SK-N-SH treated with all-trans-retinoic acid at 6 μM for 48 hours (cell line): ENCODE measurements at regions not wholly inside any gene's neighbourhood (a gene's known extent, or its start where the extent isn't known, plus 50 kb on each side); places are given as distances from the start of the nearest gene placed in this dataset.

Experiments
- ATAC-seq: fragments of 200-7000 bp; cut with Tn5 transposase; 3 replicates; pipeline ENCODE4 v1.9.1; 2020; ENCODE audit warnings: mild to moderate bottlenecking, moderate library complexity
- BACH2 ChIP-seq: fragments of 250-450 bp; sonication (Bioruptor Pico); IDR thresholded peaks from 2 replicates; pipeline ENCODE4 v1.9.0; 2021; ENCODE audit warnings: mild to moderate bottlenecking, borderline replicate concordance
- CREB5 ChIP-seq: fragments of 250-450 bp; sonication (Bioruptor Pico); IDR thresholded peaks from 2 replicates; pipeline ENCODE4 v1.5.1; 2020; ENCODE audit warnings: low read depth, mild to moderate bottlenecking, moderate library complexity
- CSDC2 ChIP-seq: fragments of 250-450 bp; sonication (Bioruptor Pico); IDR thresholded peaks from 2 replicates; pipeline ENCODE4 v1.5.0; 2020; ENCODE audit warnings: mild to moderate bottlenecking, moderate library complexity
- CSRNP3 ChIP-seq: fragments of 250-450 bp; sonication (Bioruptor Pico); IDR thresholded peaks from 2 replicates; pipeline ENCODE4 v1.5.1; 2021; ENCODE audit warnings: mild to moderate bottlenecking, moderate library complexity
- ESRRG ChIP-seq: fragments of 250-450 bp; sonication (Bioruptor Pico); IDR thresholded peaks from 2 replicates; pipeline ENCODE4 v1.6.1; 2021; ENCODE audit warnings: mild to moderate bottlenecking
- GLIS3 ChIP-seq: fragments of 250-450 bp; sonication (Bioruptor Pico); IDR thresholded peaks from 2 replicates; pipeline ENCODE4 v1.5.0; 2020; ENCODE audit warnings: mild to moderate bottlenecking, moderate library complexity
- ISL1 ChIP-seq: fragments of 250-450 bp; sonication (Bioruptor Pico); IDR thresholded peaks from 2 replicates; pipeline ENCODE4 v2.1.2; 2022; ENCODE audit warnings: mild to moderate bottlenecking, moderate library complexity
- OSR1 ChIP-seq: fragments of 250-450 bp; sonication (Bioruptor Pico); IDR thresholded peaks from 2 replicates; pipeline ENCODE4 v1.8.0; 2022; ENCODE audit warnings: moderate library complexity, mild to moderate bottlenecking, inconsistent platforms
- PATZ1 ChIP-seq: fragments of 250-450 bp; sonication (Bioruptor Pico); IDR thresholded peaks from 2 replicates; pipeline ENCODE4 v1.8.0; 2020; ENCODE audit warnings: mild to moderate bottlenecking, moderate library complexity, borderline replicate concordance
- PPARA ChIP-seq: fragments of 250-450 bp; sonication (Bioruptor Pico); IDR thresholded peaks from 2 replicates; pipeline ENCODE4 v1.5.0; 2020; ENCODE audit warnings: mild to moderate bottlenecking, borderline replicate concordance
- RARB ChIP-seq: fragments of 250-450 bp; sonication (Bioruptor Pico); IDR thresholded peaks from 2 replicates; pipeline ENCODE4 v1.8.0; 2021; ENCODE audit warnings: mild to moderate bottlenecking, moderate library complexity
- SNAI2 ChIP-seq: fragments of 250-450 bp; sonication (Bioruptor Pico); IDR thresholded peaks from 2 replicates; pipeline ENCODE4 v1.5.0; 2020; ENCODE audit warnings: mild to moderate bottlenecking, moderate library complexity
- TCF4 ChIP-seq: fragments of 250-450 bp; sonication (Bioruptor Pico); IDR thresholded peaks from 2 replicates; pipeline ENCODE4 v1.8.0; 2021; ENCODE audit warnings: mild to moderate bottlenecking, moderate library complexity, borderline replicate concordance
- TOX ChIP-seq: fragments of 250-450 bp; sonication (Bioruptor Pico); IDR thresholded peaks from 2 replicates; pipeline ENCODE4 v1.8.0; 2021; ENCODE audit warnings: mild to moderate bottlenecking, moderate library complexity, borderline replicate concordance
- TSHZ2 ChIP-seq: fragments of 250-450 bp; sonication (Bioruptor Pico); IDR thresholded peaks from 2 replicates; pipeline ENCODE4 v1.5.0; 2020; ENCODE audit warnings: mild to moderate bottlenecking, moderate library complexity
- ZC3H10 ChIP-seq: fragments of 250-450 bp; sonication (Bioruptor Pico); IDR thresholded peaks from 2 replicates; pipeline ENCODE4 v1.5.1; 2021; ENCODE audit warnings: mild to moderate bottlenecking, moderate library complexity
- ZFP3 ChIP-seq: fragments of 250-450 bp; sonication (Bioruptor Pico); IDR thresholded peaks from 2 replicates; pipeline ENCODE4 v1.5.0; 2020; ENCODE audit warnings: mild to moderate bottlenecking, moderate library complexity
- ZFP30 ChIP-seq: fragments of 450-650 bp; formaldehyde crosslinking; IDR thresholded peaks from 2 replicates; pipeline ENCODE4 v1.5.0; 2022; ENCODE audit warnings: mild to moderate bottlenecking, moderate library complexity
- ZNF565 ChIP-seq: fragments of 450-650 bp; formaldehyde crosslinking; conservative IDR thresholded peaks from 2 replicates; pipeline ENCODE4 v1.5.0; 2020; ENCODE audit warnings: low read depth, mild to moderate bottlenecking, moderate library complexity
- ZNF70 ChIP-seq: fragments of 450-650 bp; formaldehyde crosslinking; IDR thresholded peaks from 2 replicates; pipeline ENCODE4 v1.5.0; 2020; ENCODE audit warnings: mild to moderate bottlenecking, moderate library complexity
- ZNF8 ChIP-seq: fragments of 450-650 bp; formaldehyde crosslinking; IDR thresholded peaks from 2 replicates; pipeline ENCODE4 v1.5.0; 2020; ENCODE audit warnings: mild to moderate bottlenecking, moderate library complexity
- TF ChIP-seq, protein P1 (sequence below): fragments of 250-450 bp; sonication (Bioruptor Pico); IDR thresholded peaks from 2 replicates; pipeline ENCODE4 v1.8.0; 2021; ENCODE audit warnings: low read depth, mild to moderate bottlenecking, moderate library complexity, borderline replicate concordance

- ATAC-seq = no peak
- TF ChIP-seq RARB (CRISPR knock-in tag) (no peak), TCF4 (CRISPR knock-in tag) (no peak), GLIS3 (no peak), ZFP3 (CRISPR knock-in tag) (no peak), SNAI2 (CRISPR knock-in tag) (no peak), CREB5 (no peak), ISL1 (CRISPR knock-in tag) (no peak), ZNF565 (CRISPR knock-in tag) (no peak), CSDC2 (CRISPR knock-in tag) (no peak), ZFP30 (CRISPR knock-in tag) (no peak), PATZ1 (no peak)
- TF ChIP-seq, all 23 proteins: peak for 0
Measured at GRCh38 chr6:88388589-88388988, 222.4 kb upstream of the CNR1 start.

DNA sequence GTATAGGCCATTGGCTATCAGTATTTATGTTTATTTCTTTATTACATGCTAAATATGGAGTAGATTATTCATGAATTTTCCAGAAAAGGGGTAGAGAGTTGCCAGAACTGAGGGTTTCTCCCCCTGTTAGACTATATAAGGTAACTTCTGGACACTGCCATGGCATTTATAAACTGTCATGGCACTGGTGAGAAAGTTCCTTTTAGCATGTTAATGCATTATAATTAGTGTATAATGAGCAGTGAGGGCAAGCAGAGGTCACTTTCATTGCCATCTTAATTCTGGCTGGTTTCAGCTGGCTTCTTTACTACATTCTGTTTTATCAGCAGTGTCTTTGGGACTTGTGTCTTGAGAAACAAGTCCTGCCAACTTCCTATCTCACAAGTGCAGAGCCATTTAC, 220.0 kb upstream of the CNR1 start:
- ATAC-seq = no peak
- no peak for TF ChIP-seq ISL1 (CRISPR knock-in tag)

- ATAC-seq = no peak
- TF ChIP-seq ZC3H10 (CRISPR knock-in tag) (no peak), BACH2 (CRISPR knock-in tag) (no peak), ZNF8 (CRISPR knock-in tag) (no peak), CSDC2 (CRISPR knock-in tag) (no peak), GLIS3 (no peak), ZFP30 (CRISPR knock-in tag) (no peak), ZNF565 (CRISPR knock-in tag) (no peak), ISL1 (CRISPR knock-in tag) (no peak), TSHZ2 (CRISPR knock-in tag) (no peak), TCF4 (CRISPR knock-in tag) (no peak)
Measured at GRCh38 chr6:88383183-88383582, 217.0 kb upstream of the CNR1 start.

- TF ChIP-seq TSHZ2 (CRISPR knock-in tag) (no peak), ESRRG (CRISPR knock-in tag) (no peak), CSRNP3 (no peak), BACH2 (CRISPR knock-in tag) (no peak), ZNF70 (no peak), ZNF8 (CRISPR knock-in tag) (no peak), ZFP3 (CRISPR knock-in tag) (no peak), PPARA (CRISPR knock-in tag) (no peak), GLIS3 (no peak), CSDC2 (CRISPR knock-in tag) (no peak), TOX (no peak), ZNF565 (CRISPR knock-in tag) (no peak), SNAI2 (CRISPR knock-in tag) (no peak), CREB5 (no peak), TCF4 (CRISPR knock-in tag) (no peak), OSR1 (no peak)
- TF ChIP-seq, protein P1, sequence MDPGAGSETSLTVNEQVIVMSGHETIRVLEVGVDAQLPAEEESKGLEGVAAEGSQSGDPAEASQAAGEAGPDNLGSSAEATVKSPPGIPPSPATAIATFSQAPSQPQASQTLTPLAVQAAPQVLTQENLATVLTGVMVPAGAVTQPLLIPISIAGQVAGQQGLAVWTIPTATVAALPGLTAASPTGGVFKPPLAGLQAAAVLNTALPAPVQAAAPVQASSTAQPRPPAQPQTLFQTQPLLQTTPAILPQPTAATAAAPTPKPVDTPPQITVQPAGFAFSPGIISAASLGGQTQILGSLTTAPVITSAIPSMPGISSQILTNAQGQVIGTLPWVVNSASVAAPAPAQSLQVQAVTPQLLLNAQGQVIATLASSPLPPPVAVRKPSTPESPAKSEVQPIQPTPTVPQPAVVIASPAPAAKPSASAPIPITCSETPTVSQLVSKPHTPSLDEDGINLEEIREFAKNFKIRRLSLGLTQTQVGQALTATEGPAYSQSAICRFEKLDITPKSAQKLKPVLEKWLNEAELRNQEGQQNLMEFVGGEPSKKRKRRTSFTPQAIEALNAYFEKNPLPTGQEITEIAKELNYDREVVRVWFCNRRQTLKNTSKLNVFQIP = no peak
- no peak for ATAC-seq
Measured at GRCh38 chr6:88381289-88381642, 215.1 kb upstream of the CNR1 start.
